Testis (tissue), 2 donors: ENCODE measurements at regions not wholly inside any gene's neighbourhood (a gene's known extent, or its start where the extent isn't known, plus 50 kb on each side); places are given as distances from the start of the nearest gene placed in this dataset.
"Not testable (repeated sequence)": the region's sequence is repeated elsewhere in the genome, so short reads cannot be mapped to it uniquely, and the experiment has no call there.

Experiments
- DNase-seq: peaks from one replicate; pipeline ENCODE4 v3.0.0-alpha.2; 2019
- H3K27ac ChIP-seq, 2 donors: fragments of 200-600 bp; sonication (generic); one replicate each; pipeline ENCODE4 v1.5.1; 2019
- H3K27me3 ChIP-seq: fragments of 200-600 bp; sonication (generic); one replicate; pipeline ENCODE4 v1.5.1; 2019
- H3K36me3 ChIP-seq: fragments of 200-600 bp; sonication (generic); one replicate; pipeline ENCODE4 v1.5.1; 2017; ENCODE audit warnings: low read depth; ENCODE audit errors: missing control alignments
- H3K4me1 ChIP-seq: fragments of 200-600 bp; sonication (generic); one replicate; pipeline ENCODE4 v1.5.1; 2019
- H3K4me3 ChIP-seq, 2 donors: fragments of 200-600 bp; sonication (generic); one replicate each; pipeline ENCODE4 v1.5.1; 2017 to 2019
- H3K9me3 ChIP-seq: fragments of 200-600 bp; sonication (generic); one replicate; pipeline ENCODE4 v1.5.1; 2017
- CTCF ChIP-seq, 3 experiments: fragments of 450-650 bp in 2 of 3; fragments of 200-600 bp in 1 of 3; sonication (generic) in 1 of 3; IDR thresholded peaks; one replicate each; pipeline ENCODE4 v1.5.1; 2016 to 2019; ENCODE audit warnings: antibody characterized with exemption in 3 of 3, mild to moderate bottlenecking in 2 of 3, moderate library complexity in 1 of 3
- POLR2A ChIP-seq: fragments of 450-650 bp; IDR thresholded peaks from one replicate; pipeline ENCODE4 v1.6.1; 2017; ENCODE audit warnings: antibody characterized with exemption, mild to moderate bottlenecking, moderate library complexity
- WGBS, 2 donors: methylation state at CpG; one replicate each; pipeline ENCODE4 v1.1.5; 2018; 5-methylcytosine and 5-hydroxymethylcytosine counted together
- intact Hi-C: fragments of 100-400 bp; cut with DNase I; formaldehyde crosslinking; loops from one replicate; pipeline ENCODE4 v1.15.1; 2023; ENCODE audit warnings: low total_unique reads

DNA sequence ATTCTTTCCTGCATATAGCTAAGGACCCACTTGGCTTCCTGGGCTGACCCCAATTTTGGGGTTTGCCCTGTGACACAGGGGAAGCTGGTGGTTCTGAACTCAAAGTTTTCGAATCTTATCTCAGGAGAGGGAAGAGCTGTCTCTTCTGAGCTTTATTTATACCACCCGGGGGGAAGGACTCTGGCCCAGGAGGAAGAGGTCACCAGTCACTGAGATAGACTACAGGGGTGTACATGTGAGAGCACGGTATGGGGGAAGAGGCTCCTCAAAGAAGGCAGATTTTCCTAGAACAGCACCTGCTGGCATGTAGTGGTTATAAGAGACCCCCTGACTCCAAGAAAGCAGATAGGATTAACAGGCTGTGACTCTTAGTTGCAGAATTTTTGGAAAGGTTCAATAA, 101.8 kb upstream of the ELMO1 start:
- DNase-seq = no peak
- no peak overlapping the region for H3K4me3 ChIP-seq
- intact Hi-C loops = no loop called here
- WGBS, 2 donors = 68 to 69% methylated on average over 3 of the region's 3 CpGs
- peaks cover 7% of the 10 kb centered on the region for H3K4me1 ChIP-seq
- H3K27ac ChIP-seq = no peak overlapping the region
- TF ChIP-seq POLR2A = no peak
- no peak for TF ChIP-seq CTCF (IDR thresholded peaks at IDR 0.05)
- H3K9me3 ChIP-seq = no peaks in the 10 kb centered on the region
- no peaks in the 10 kb centered on the region for H3K36me3 ChIP-seq
- H3K27me3 ChIP-seq = no peaks in the 10 kb centered on the region

DNA sequence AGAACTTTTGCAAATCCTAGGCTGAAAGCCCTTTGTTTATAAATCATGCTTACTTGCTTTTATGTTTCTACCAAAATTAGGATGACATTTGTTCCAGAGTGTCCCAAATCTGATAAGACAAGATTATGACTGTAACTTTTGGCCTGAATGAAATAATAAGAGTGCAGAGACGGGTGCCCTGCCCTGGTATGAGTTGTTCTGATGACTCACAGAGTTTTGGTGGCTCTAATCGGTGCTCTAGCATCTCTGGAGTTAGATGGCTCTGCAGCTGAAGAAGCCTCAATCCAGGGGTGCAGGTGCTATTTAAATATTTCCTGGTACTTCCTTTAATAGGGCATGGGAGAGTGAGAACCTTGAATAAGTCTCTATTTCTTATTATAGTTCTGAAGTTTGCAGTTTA, 102.2 kb upstream of the ELMO1 start:
- Histone ChIP-seq H3K27ac (no peak overlapping the region), H3K4me1 (peaks cover 4% of the 10 kb centered on the region), H3K9me3 (no peaks in the 10 kb centered on the region), H3K27me3 (no peaks in the 10 kb centered on the region), H3K36me3 (no peaks in the 10 kb centered on the region), H3K4me3 (no peak overlapping the region)
- intact Hi-C loops = no loop called here
- 67 to 70% methylated on average over 2 of the region's 2 CpGs for WGBS, 2 donors
- TF ChIP-seq POLR2A (no peak), CTCF (IDR thresholded peaks at IDR 0.05) (no peak)
- DNase-seq = no peak

DNA sequence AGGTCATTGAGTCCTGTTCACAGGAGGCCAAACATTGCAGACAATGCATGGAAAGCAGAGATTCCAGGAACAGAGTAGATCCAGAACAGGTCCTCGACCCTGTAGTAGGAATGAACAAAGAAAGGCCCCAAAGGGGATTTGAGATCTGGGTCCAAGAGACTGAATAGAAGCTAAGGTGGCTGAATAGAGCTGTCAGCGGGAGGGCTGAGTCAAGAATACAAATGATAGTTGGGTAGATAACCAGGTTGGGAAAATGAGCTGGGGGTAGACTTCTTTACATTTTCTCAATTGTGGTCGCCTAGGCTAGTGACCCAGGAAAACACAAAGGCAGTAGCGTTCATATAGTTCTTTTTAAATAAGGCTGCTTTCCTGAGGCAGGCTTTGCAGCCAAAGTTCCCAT, 103.4 kb upstream of the ELMO1 start:
- Histone ChIP-seq H3K27me3 (no peaks in the 10 kb centered on the region), H3K4me3 (no peak overlapping the region), H3K4me1 (no peaks in the 10 kb centered on the region), H3K9me3 (no peaks in the 10 kb centered on the region), H3K36me3 (no peaks in the 10 kb centered on the region), H3K27ac (no peak overlapping the region)
- no peak for DNase-seq
- 75 to 95% methylated on average over 4 of the region's 4 CpGs for WGBS, 2 donors
- TF ChIP-seq CTCF (IDR thresholded peaks at IDR 0.05) = no peak
- TF ChIP-seq POLR2A = no peak
- intact Hi-C loops = no loop called here

- H3K27me3 ChIP-seq, H3K4me1 ChIP-seq, H3K36me3 ChIP-seq, H3K4me3 ChIP-seq, intact Hi-C loops, H3K27ac ChIP-seq, DNase-seq, H3K9me3 ChIP-seq: not testable (repeated sequence)
- 38 to 65% methylated on average over 2 of the region's 2 CpGs for WGBS, 2 donors
Observed at GRCh38 chr7:37552439-37552838, 103.8 kb upstream of the ELMO1 start.

DNA sequence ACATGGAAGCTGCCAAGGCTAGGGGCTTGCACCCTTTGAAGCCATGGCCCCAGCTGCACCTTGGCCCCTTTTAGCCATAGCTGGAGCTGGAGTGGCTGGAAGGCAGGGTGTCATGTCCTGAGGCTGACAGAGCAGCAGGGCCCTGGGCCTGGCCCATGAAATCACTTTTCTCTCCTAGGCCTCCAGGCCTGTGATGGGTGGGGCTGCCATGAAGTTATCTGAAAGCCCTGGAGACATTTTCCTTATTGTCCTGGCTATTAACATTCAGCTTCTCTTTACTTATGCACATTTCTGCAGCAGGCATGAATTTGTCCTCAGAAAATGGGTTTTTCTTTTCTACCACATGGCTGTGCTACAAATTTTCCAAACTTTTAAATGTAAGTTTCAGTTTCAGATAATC, 106.9 kb upstream of the ELMO1 start:
- intact Hi-C loops = no loop called here
- H3K36me3 ChIP-seq = no peaks in the 10 kb centered on the region
- no peak for DNase-seq
- no peaks in the 10 kb centered on the region for H3K4me1 ChIP-seq
- H3K4me3 ChIP-seq = no peak overlapping the region
- H3K9me3 ChIP-seq = no peaks in the 10 kb centered on the region
- H3K27ac ChIP-seq = no peak overlapping the region
- H3K27me3 ChIP-seq = no peaks in the 10 kb centered on the region
- TF ChIP-seq POLR2A (no peak), CTCF (IDR thresholded peaks at IDR 0.05) (no peak)
